Ovary (tissue), 3 donors: ENCODE measurements at regions not wholly inside any gene's neighbourhood (a gene's known extent, or its start where the extent isn't known, plus 50 kb on each side); places are given as distances from the start of the nearest gene placed in this dataset.
"Not testable (repeated sequence)": the region's sequence is repeated elsewhere in the genome, so short reads cannot be mapped to it uniquely, and the experiment has no call there.

Experiments
- CTCF ChIP-seq, 3 donors: fragments of 450-650 bp in 2 of 3; fragments of 200-600 bp in 1 of 3; IDR thresholded peaks; one replicate each; pipeline versions ENCODE4 v1.5.1 to v1.8.0; 2016 to 2022; ENCODE audit warnings: antibody characterized with exemption in 3 of 3, mild to moderate bottlenecking in 1 of 3
- EP300 ChIP-seq: sonication (generic); formaldehyde crosslinking; IDR thresholded peaks from one replicate; pipeline ENCODE4 v1.6.1; 2017; ENCODE audit warnings: antibody characterized with exemption
- POLR2A ChIP-seq: fragments of 450-650 bp; IDR thresholded peaks from one replicate; pipeline ENCODE4 v1.6.1; 2017; ENCODE audit warnings: antibody characterized with exemption, mild to moderate bottlenecking, moderate library complexity
- donor health status: DM: no; HTN: no; CAD: no.

GRCh38 chr20:26073972-26074371 is 377.3 kb upstream of the ZNF337 start:
- not testable (repeated sequence) for TF ChIP-seq CTCF (IDR thresholded peaks at IDR 0.05); POLR2A; EP300
